ENCODE measurements at regions not wholly inside any gene's neighbourhood (a gene's known extent, or its start where the extent isn't known, plus 50 kb on each side); places are given as distances from the start of the nearest gene placed in this dataset.

DNA sequence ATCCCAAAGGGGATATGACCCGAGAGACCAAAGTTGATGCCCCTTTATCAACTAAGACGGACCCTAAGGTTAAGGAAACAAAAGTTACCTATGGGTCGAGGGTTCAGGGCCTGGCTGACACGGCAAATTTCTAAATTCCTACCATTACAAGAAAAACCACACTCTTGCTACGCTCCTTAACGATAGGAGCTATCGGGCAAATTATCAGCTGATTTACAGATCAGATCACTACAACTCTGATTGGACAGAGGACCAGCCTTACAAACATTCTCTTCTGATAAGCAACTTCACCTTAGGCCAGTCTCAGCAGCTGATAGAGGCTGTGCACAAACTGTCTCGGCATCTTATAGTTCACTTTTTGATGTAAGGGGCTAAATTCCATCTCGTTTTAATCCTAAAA lies 117.9 kb downstream of the KCTD15 start:
- Histone ChIP-seq H3K4me1 (ENCODE audit: control insufficient read depth, insufficient read depth, low read length) (no peaks in the 10 kb centered on the region), H3K36me3 (ENCODE audit: control insufficient read depth in 2 of 2, insufficient read depth in 2 of 2, low read length in 2 of 2) (no peaks in the 10 kb centered on the region), H3K9ac (ENCODE audit: low read length in 2 of 2) (no peak overlapping the region), H3K9me3 (ENCODE audit: control insufficient read depth in 2 of 2, low read length in 2 of 2) (peaks cover 3 to 5% of the 10 kb centered on the region in 2 donors), H3K27ac (ENCODE audit: low read length) (no peak overlapping the region), H3K4me3 (ENCODE audit: low read length in 2 of 2) (no peak overlapping the region), H3K27me3 (ENCODE audit: control insufficient read depth in 1 of 2, insufficient read depth in 2 of 2, low read length in 2 of 2) (peaks cover 0 to 6% of the 10 kb centered on the region in 2 donors)

GRCh38 chr19:33916792-33917191 lies 120.1 kb downstream of the KCTD15 start:
- Histone ChIP-seq H3K4me3 (ENCODE audit: low read length in 2 of 2) (no peak overlapping the region), H3K9ac (ENCODE audit: low read length in 2 of 2) (no peak overlapping the region), H3K27ac (ENCODE audit: low read length) (no peak overlapping the region), H3K36me3 (ENCODE audit: control insufficient read depth in 2 of 2, insufficient read depth in 2 of 2, low read length in 2 of 2) (no peaks in the 10 kb centered on the region), H3K9me3 (ENCODE audit: control insufficient read depth in 2 of 2, low read length in 2 of 2) (peaks cover 3 to 5% of the 10 kb centered on the region in 2 donors), H3K27me3 (ENCODE audit: control insufficient read depth in 1 of 2, insufficient read depth in 2 of 2, low read length in 2 of 2) (peaks cover 0 to 4% of the 10 kb centered on the region in 2 donors), H3K4me1 (ENCODE audit: control insufficient read depth, insufficient read depth, low read length) (no peaks in the 10 kb centered on the region)

DNA sequence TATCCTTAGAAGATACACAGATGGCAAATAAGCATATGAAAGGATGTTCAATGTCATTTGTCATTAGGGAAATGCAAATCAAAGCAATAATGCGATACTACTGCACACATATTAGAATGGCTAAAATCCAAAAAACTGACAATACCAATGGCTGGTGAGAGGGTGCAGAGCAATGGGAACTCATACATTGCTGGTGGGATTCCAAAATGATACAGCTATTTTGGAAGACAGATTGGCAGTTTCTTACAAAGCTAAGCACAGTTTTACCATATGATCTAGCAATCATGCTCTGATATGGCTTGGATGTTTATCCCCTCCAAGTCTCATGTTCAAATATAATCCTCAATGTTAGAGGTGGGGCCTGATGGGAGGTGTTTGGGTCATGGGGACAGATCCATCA lies 122.6 kb downstream of the KCTD15 start:
- H3K9ac ChIP-seq (ENCODE audit: low read length in 2 of 2) = no peak overlapping the region
- H3K27me3 ChIP-seq (ENCODE audit: control insufficient read depth in 1 of 2, insufficient read depth in 2 of 2, low read length in 2 of 2) = peaks cover 0 to 2% of the 10 kb centered on the region in 2 donors
- H3K4me3 ChIP-seq (ENCODE audit: low read length in 2 of 2) = no peak overlapping the region
- no peak overlapping the region for H3K27ac ChIP-seq (ENCODE audit: low read length)
- no peaks in the 10 kb centered on the region for H3K4me1 ChIP-seq (ENCODE audit: control insufficient read depth, insufficient read depth, low read length)
- peaks cover 3 to 5% of the 10 kb centered on the region in 2 donors for H3K9me3 ChIP-seq (ENCODE audit: control insufficient read depth in 2 of 2, low read length in 2 of 2)
- H3K36me3 ChIP-seq (ENCODE audit: control insufficient read depth in 2 of 2, insufficient read depth in 2 of 2, low read length in 2 of 2) = no peaks in the 10 kb centered on the region

DNA sequence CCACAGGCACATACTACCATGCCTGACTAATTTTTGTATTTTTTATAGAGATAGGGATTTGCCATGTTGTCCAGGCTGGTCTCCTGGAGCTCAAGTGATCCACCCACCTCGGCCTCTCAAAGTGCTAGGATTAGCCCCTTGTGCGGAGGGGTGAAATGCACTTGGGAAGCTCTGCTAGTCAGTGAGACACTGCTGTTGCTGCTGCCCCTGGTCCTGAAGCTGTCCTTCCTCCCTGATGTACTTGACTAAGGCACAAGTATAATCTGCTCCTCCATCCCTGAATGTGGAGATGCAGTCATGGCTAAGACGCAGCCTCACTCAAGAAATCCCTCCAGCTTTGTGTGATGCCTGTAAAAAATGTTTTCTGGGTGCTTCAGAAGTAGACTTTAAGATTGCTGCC lies 124.5 kb downstream of the KCTD15 start:
- H3K36me3 ChIP-seq (ENCODE audit: control insufficient read depth in 2 of 2, insufficient read depth in 2 of 2, low read length in 2 of 2) = no peaks in the 10 kb centered on the region
- H3K9me3 ChIP-seq (ENCODE audit: control insufficient read depth in 2 of 2, low read length in 2 of 2) = peaks cover 3 to 5% of the 10 kb centered on the region in 2 donors
- no peak overlapping the region for H3K27ac ChIP-seq (ENCODE audit: low read length)
- no peak overlapping the region for H3K4me3 ChIP-seq (ENCODE audit: low read length in 2 of 2)
- no peaks in the 10 kb centered on the region for H3K27me3 ChIP-seq (ENCODE audit: control insufficient read depth in 1 of 2, insufficient read depth in 2 of 2, low read length in 2 of 2)
- H3K4me1 ChIP-seq (ENCODE audit: control insufficient read depth, insufficient read depth, low read length) = no peaks in the 10 kb centered on the region
- no peak overlapping the region for H3K9ac ChIP-seq (ENCODE audit: low read length in 2 of 2)

- Histone ChIP-seq H3K4me3 (ENCODE audit: low read length in 2 of 2) (no peak overlapping the region), H3K27ac (ENCODE audit: low read length) (no peak overlapping the region), H3K9me3 (ENCODE audit: control insufficient read depth in 2 of 2, low read length in 2 of 2) (no peaks in the 10 kb centered on the region), H3K36me3 (ENCODE audit: control insufficient read depth in 2 of 2, insufficient read depth in 2 of 2, low read length in 2 of 2) (no peaks in the 10 kb centered on the region), H3K9ac (ENCODE audit: low read length in 2 of 2) (no peak overlapping the region), H3K27me3 (ENCODE audit: control insufficient read depth in 1 of 2, insufficient read depth in 2 of 2, low read length in 2 of 2) (peaks cover 0 to 2% of the 10 kb centered on the region in 2 donors), H3K4me1 (ENCODE audit: control insufficient read depth, insufficient read depth, low read length) (no peaks in the 10 kb centered on the region)
Measured at GRCh38 chr19:33926306-33926705, 129.6 kb downstream of the KCTD15 start.

- H3K4me1 ChIP-seq (ENCODE audit: control insufficient read depth, insufficient read depth, low read length) = no peaks in the 10 kb centered on the region
- H3K36me3 ChIP-seq (ENCODE audit: control insufficient read depth in 2 of 2, insufficient read depth in 2 of 2, low read length in 2 of 2) = no peaks in the 10 kb centered on the region
- H3K4me3 ChIP-seq (ENCODE audit: low read length in 2 of 2) = no peak overlapping the region
- H3K27ac ChIP-seq (ENCODE audit: low read length) = no peak overlapping the region
- H3K27me3 ChIP-seq (ENCODE audit: control insufficient read depth in 1 of 2, insufficient read depth in 2 of 2, low read length in 2 of 2) = peaks cover 0 to 2% of the 10 kb centered on the region in 2 donors
- H3K9me3 ChIP-seq (ENCODE audit: control insufficient read depth in 2 of 2, low read length in 2 of 2) = no peaks in the 10 kb centered on the region
- no peak overlapping the region for H3K9ac ChIP-seq (ENCODE audit: low read length in 2 of 2)
Measured at GRCh38 chr19:33927789-33928457, 131.3 kb downstream of the KCTD15 start.

- Histone ChIP-seq H3K4me1 (ENCODE audit: control insufficient read depth, insufficient read depth, low read length) (no peaks in the 10 kb centered on the region), H3K4me3 (ENCODE audit: low read length in 2 of 2) (no peak overlapping the region), H3K36me3 (ENCODE audit: control insufficient read depth in 2 of 2, insufficient read depth in 2 of 2, low read length in 2 of 2) (no peaks in the 10 kb centered on the region), H3K27ac (ENCODE audit: low read length) (no peak overlapping the region), H3K9ac (ENCODE audit: low read length in 2 of 2) (no peak overlapping the region), H3K9me3 (ENCODE audit: control insufficient read depth in 2 of 2, low read length in 2 of 2) (peaks cover 0 to under 1% of the 10 kb centered on the region in 2 donors), H3K27me3 (ENCODE audit: control insufficient read depth in 1 of 2, insufficient read depth in 2 of 2, low read length in 2 of 2) (peaks cover 0 to 2% of the 10 kb centered on the region in 2 donors)
Measured at GRCh38 chr19:33928458-33928950, 131.8 kb downstream of the KCTD15 start.

DNA sequence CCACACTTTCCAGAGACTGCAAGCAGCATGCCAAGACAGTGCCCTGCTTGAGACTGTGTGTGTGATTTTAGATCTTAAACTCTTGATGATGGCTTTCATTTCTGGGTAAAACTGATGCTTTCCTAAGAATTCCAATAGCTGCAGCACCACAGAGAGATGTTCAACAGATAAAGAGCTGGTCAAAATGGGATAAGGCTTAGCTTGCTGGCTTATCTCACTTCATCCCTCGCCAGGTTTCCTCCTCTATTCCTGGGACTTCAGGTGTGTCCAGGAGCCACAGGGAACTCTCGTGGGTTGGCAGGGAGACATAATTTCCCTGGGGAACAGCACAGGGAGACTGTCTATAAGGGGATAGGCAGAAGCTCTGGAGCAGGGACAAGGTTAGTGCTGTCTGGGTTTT lies 137.3 kb downstream of the KCTD15 start:
- H3K27me3 ChIP-seq (ENCODE audit: control insufficient read depth in 1 of 2, insufficient read depth in 2 of 2, low read length in 2 of 2) = peaks cover 0 to 2% of the 10 kb centered on the region in 2 donors
- no peak overlapping the region for H3K4me3 ChIP-seq (ENCODE audit: low read length in 2 of 2)
- H3K4me1 ChIP-seq (ENCODE audit: control insufficient read depth, insufficient read depth, low read length) = no peaks in the 10 kb centered on the region
- peaks cover 4 to 9% of the 10 kb centered on the region in 2 donors for H3K9me3 ChIP-seq (ENCODE audit: control insufficient read depth in 2 of 2, low read length in 2 of 2)
- H3K36me3 ChIP-seq (ENCODE audit: control insufficient read depth in 2 of 2, insufficient read depth in 2 of 2, low read length in 2 of 2) = no peaks in the 10 kb centered on the region
- H3K27ac ChIP-seq (ENCODE audit: low read length) = no peak overlapping the region
- no peak overlapping the region for H3K9ac ChIP-seq (ENCODE audit: low read length in 2 of 2)

DNA sequence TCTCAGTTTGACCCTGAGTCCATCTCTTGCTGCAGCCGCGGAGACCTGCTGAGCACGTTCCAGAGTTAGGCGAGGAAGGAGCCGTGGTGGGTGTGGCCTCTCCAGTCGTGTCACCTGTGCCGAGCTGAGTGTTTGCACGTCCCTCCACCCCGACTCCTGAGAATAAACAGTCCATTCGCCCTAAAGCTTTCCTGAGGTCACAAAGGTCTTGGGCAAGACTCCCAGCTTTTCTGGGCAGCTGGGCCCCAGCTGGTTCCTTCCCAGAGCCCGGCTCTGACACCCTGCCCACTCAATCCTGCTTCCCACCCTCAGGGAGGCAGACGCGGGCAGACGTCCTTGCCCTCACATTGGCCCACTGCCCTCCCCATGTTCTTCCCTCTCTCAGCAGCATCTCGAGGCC lies 142.2 kb downstream of the KCTD15 start:
- Histone ChIP-seq H3K4me1 (ENCODE audit: control insufficient read depth, insufficient read depth, low read length) (no peaks in the 10 kb centered on the region), H3K9ac (ENCODE audit: low read length in 2 of 2) (no peak overlapping the region), H3K27ac (ENCODE audit: low read length) (no peak overlapping the region), H3K4me3 (ENCODE audit: low read length in 2 of 2) (no peak overlapping the region), H3K9me3 (ENCODE audit: control insufficient read depth in 2 of 2, low read length in 2 of 2) (peaks cover under 1 to 7% of the 10 kb centered on the region in 2 donors), H3K27me3 (ENCODE audit: control insufficient read depth in 1 of 2, insufficient read depth in 2 of 2, low read length in 2 of 2) (peaks cover 0 to 2% of the 10 kb centered on the region in 2 donors), H3K36me3 (ENCODE audit: control insufficient read depth in 2 of 2, insufficient read depth in 2 of 2, low read length in 2 of 2) (no peaks in the 10 kb centered on the region)

- no peak overlapping the region for H3K27ac ChIP-seq (ENCODE audit: low read length)
- no peaks in the 10 kb centered on the region for H3K36me3 ChIP-seq (ENCODE audit: control insufficient read depth in 2 of 2, insufficient read depth in 2 of 2, low read length in 2 of 2)
- no peaks in the 10 kb centered on the region for H3K27me3 ChIP-seq (ENCODE audit: control insufficient read depth in 1 of 2, insufficient read depth in 2 of 2, low read length in 2 of 2)
- no peaks in the 10 kb centered on the region for H3K9me3 ChIP-seq (ENCODE audit: control insufficient read depth in 2 of 2, low read length in 2 of 2)
- no peak overlapping the region for H3K9ac ChIP-seq (ENCODE audit: low read length in 2 of 2)
- no peaks in the 10 kb centered on the region for H3K4me1 ChIP-seq (ENCODE audit: control insufficient read depth, insufficient read depth, low read length)
- H3K4me3 ChIP-seq (ENCODE audit: low read length in 2 of 2) = no peak overlapping the region
Measured at GRCh38 chr19:33941133-33941532, 144.5 kb downstream of the KCTD15 start.

DNA sequence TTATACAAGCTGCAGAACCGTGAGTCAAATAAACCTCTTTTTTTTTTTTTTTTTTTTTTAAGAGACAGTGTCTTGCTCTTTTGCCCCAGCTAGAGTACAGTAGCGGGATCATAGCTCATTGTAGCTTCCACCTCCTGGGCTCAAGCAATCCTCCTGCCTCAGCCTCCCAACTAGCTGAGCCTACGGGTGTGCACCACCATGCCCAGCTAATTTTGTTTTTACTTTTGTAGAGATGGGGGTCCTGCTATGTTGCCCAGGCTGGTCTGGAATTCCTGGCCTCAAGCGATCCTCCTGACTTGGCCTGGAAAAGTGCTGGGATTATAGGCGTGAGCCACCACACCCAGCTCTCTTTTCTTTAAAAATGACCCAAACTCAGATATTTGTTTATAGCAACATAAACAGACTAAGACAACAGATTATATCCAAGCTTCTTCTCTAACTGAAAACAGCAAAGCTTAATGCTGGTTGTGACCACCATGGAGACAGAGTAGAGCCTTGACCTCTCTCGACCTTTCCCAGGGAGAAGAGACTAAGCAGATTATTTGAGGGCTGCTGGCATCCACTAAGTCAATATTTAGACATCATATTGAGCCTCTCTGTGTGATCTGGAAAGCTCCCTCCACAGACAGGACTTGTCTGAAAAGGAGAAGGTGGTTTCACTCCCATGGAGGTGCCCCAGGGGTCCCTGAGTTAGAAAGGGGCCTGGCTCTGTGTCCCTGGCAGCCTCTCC lies 150.0 kb downstream of the KCTD15 start:
- Histone ChIP-seq H3K9ac (ENCODE audit: low read length in 2 of 2) (no peak overlapping the region), H3K36me3 (ENCODE audit: control insufficient read depth in 2 of 2, insufficient read depth in 2 of 2, low read length in 2 of 2) (no peaks in the 10 kb centered on the region), H3K27me3 (ENCODE audit: control insufficient read depth in 1 of 2, insufficient read depth in 2 of 2, low read length in 2 of 2) (no peaks in the 10 kb centered on the region), H3K9me3 (ENCODE audit: control insufficient read depth in 2 of 2, low read length in 2 of 2) (no peaks in the 10 kb centered on the region), H3K4me3 (ENCODE audit: low read length in 2 of 2) (no peak overlapping the region), H3K4me1 (ENCODE audit: control insufficient read depth, insufficient read depth, low read length) (no peaks in the 10 kb centered on the region), H3K27ac (ENCODE audit: low read length) (no peak overlapping the region)
